Common myeloid progenitor, CD34-positive (primary cell): ENCODE measurements at regions not wholly inside any gene's neighbourhood (a gene's known extent, or its start where the extent isn't known, plus 50 kb on each side); places are given as distances from the start of the nearest gene placed in this dataset.

Source experiments
- CTCF ChIA-PET: fragments of 350-600 bp; sonication (Branson Sonifier 250); formaldehyde crosslinking; loops from one replicate; lab custom pipeline; 2021; ENCODE audit warnings: antibody characterized with exemption; lab: Charles Lee
- POLR2A ChIA-PET: fragments of 350-600 bp; sonication (Branson Sonifier 250); formaldehyde crosslinking; loops from one replicate; lab custom pipeline; 2021; ENCODE audit warnings: antibody characterized with exemption; lab: Charles Lee
- DNase-seq, 3 donors: peaks; one replicate each; pipeline versions ENCODE4 v3.0.0 to v3.0.0-alpha.2; 2013
- H3K27ac ChIP-seq, 2 experiments: 1 replicate in 1 of 2; 2 replicates in 1 of 2; pipeline ENCODE4 v1.7.0; 2013; ENCODE audit warnings: inconsistent platforms in 2 of 2, low read length in 2 of 2, mild to moderate bottlenecking in 2 of 2, low read depth in 1 of 2, moderate library complexity in 1 of 2; ENCODE audit not compliant: severe bottlenecking in 2 of 2, insufficient read depth in 1 of 2, poor library complexity in 1 of 2
- H3K27me3 ChIP-seq, 5 experiments: replicated peaks in 2 of 5; 1 replicate in 3 of 5; 2 replicates in 2 of 5; pipeline versions ENCODE4 v1.6.1 to v1.7.0; 2013; ENCODE audit warnings: low read length in 4 of 5, mild to moderate bottlenecking in 2 of 5, moderate library complexity in 2 of 5, inconsistent platforms in 1 of 5; ENCODE audit not compliant: insufficient read depth in 5 of 5, control insufficient read depth in 4 of 5
- H3K36me3 ChIP-seq, 4 experiments: 1 replicate in 2 of 4; 2 replicates in 2 of 4; pipeline versions ENCODE4 v1.6.1 to v1.7.0; 2013; ENCODE audit warnings: low read length in 3 of 4, control low read depth in 1 of 4, mild to moderate bottlenecking in 1 of 4; ENCODE audit not compliant: control insufficient read depth in 4 of 4, insufficient read depth in 4 of 4
- H3K4me1 ChIP-seq, 4 experiments: 1 replicate in 3 of 4; 2 replicates in 1 of 4; pipeline versions ENCODE4 v1.6.1 to v1.7.1; 2013; ENCODE audit warnings: low read length in 3 of 4, mild to moderate bottlenecking in 3 of 4, control low read depth in 1 of 4, inconsistent platforms in 1 of 4, moderate library complexity in 1 of 4; ENCODE audit not compliant: control insufficient read depth in 4 of 4, insufficient read depth in 4 of 4; ENCODE audit errors: control extremely low read depth in 1 of 4
- H3K4me3 ChIP-seq, 7 experiments: 1 replicate in 4 of 7; 2 replicates in 3 of 7; pipeline versions ENCODE4 v1.5.1 to v1.7.0; 2013; ENCODE audit warnings: mild to moderate bottlenecking in 7 of 7, low read length in 6 of 7, moderate library complexity in 6 of 7, inconsistent platforms in 2 of 7, low read depth in 2 of 7, control low read depth in 1 of 7; ENCODE audit not compliant: insufficient read depth in 4 of 7, control insufficient read depth in 1 of 7; ENCODE audit errors: extremely low read depth in 1 of 7
- H3K9me3 ChIP-seq, 5 experiments: 1 replicate in 4 of 5; 2 replicates in 1 of 5; pipeline versions ENCODE4 v1.6.1 to v1.7.1; 2013; ENCODE audit warnings: low read length in 4 of 5, mild to moderate bottlenecking in 2 of 5, inconsistent platforms in 1 of 5, low read depth in 1 of 5, moderate library complexity in 1 of 5; ENCODE audit not compliant: control insufficient read depth in 4 of 5, insufficient read depth in 2 of 5; ENCODE audit errors: control extremely low read depth in 1 of 5
- WGBS: methylation state at CpG from one replicate; pipeline ENCODE4 v1.1.5; 2013; ENCODE audit not compliant: insufficient coverage; 5-methylcytosine and 5-hydroxymethylcytosine counted together

DNA sequence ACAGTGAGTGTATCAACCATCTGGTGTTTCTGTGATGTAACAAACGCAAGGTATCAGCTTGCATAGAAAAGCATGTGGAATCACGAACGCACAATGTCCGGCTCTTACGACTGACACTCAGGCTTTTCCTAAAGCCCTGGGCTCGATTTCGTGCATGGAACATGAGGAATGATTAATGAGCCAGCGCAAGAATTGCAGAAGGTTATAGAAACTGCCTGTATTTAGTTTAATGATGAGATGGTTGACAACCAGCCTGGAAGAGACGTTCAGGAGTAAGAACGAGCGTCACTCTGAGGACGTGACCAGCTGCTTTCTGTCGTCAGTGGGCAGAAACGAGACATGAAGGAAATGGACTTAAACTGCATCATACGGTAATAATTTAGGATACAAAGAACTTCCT, 497.6 kb downstream of the IRX1 start:
- Histone ChIP-seq H3K4me1 (no peaks in the 10 kb centered on the region), H3K36me3 (no peaks in the 10 kb centered on the region), H3K9me3 (peaks cover 0 to 3% (median 0%) of the 10 kb centered on the region in 5 experiments), H3K27me3 (no peaks in the 10 kb centered on the region), H3K27ac (no peak overlapping the region), H3K4me3 (no peak overlapping the region)
- DNase-seq: no peak
- ChIA-PET POLR2A (no interaction called here), CTCF (no interaction called here)
- 97% methylated on average over 14 of the region's 15 CpGs for WGBS

DNA sequence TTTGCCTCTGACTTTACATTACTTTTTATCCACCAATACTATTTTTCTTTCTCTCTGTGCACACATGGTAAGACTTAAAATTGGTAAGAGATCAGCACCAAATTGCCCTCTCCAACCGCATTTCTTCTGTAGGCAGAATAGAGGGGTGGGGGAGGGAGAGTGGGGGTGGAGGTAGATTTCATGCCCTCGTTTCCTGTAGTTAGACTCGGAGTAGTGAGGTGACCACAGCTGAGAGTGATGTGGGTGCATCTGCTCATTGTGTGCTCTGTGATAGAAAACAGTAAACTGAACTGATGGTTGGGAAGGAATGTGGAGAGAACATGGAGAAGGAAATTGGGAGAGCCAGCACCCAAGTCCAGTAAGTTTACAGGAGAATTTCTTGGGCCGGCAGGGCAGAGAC, 498.3 kb downstream of the IRX1 start:
- no peaks in the 10 kb centered on the region for H3K27me3 ChIP-seq
- H3K9me3 ChIP-seq: peaks cover 0 to 2% (median 0%) of the 10 kb centered on the region in 5 experiments
- CTCF ChIA-PET: interaction anchor here (0.6 kb wide), 1 partner anchor 195 kb away, joined by 3 read pairs; no protein-coding TSS in a partner anchor
- WGBS: 87% methylated on average over 4 of the region's 4 CpGs
- no peak for DNase-seq
- POLR2A ChIA-PET: no interaction called here
- no peak overlapping the region for H3K4me3 ChIP-seq
- no peaks in the 10 kb centered on the region for H3K4me1 ChIP-seq
- no peak overlapping the region for H3K27ac ChIP-seq
- no peaks in the 10 kb centered on the region for H3K36me3 ChIP-seq

DNA sequence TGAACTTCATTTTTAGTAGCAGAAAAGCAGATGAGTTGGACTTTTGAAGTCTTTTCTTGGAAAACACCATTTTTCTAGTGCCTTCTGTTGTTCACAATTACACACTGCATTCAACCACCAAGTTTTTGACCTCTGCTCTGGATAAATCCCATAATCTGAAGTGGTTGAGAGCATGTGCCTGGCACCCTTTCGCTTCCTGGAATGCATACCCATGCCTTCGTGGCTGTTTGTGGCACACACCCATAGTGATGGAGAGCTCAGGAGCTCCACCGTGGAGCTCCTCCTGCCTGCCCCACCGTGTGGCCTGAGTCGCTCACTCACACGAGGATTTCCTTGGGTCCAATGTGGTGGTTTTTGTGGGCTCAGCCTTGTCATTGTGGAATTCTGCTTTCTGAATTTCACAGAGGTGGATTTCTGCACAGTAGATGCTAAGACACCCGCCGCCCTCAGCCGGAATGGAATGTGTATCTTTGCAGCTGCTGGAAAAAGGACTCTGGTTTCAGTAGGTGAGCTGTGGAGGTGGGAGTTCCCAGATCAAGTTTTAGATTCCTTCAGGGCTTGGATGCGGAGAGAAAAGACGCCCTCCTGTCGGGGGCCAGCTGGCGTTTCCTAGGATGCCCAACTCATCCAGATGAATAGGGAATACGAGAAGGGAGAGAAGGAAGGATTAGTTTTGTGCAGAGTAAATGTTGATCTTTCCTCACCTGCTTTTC, 500.4 kb downstream of the IRX1 start:
- CTCF ChIA-PET: no interaction called here
- H3K9me3 ChIP-seq: no peaks in the 10 kb centered on the region

DNA sequence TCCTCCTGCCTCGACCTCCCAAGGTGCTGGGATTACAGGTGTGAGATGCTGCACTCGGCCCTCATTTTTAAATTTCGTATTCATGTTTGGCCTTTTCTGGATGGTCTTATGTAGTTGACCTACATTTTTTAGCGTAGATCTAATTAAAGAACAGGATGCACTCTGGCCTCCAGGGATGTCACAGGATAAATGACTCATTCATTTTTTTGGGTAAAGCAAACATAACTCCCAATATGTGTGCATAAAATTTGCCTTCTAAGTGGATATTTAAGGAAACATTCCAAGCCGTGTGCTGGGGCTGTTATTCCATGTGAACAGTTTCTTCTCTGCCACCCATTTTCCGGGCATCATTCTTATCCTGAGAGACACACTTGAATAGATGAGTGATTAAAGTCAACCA, 501.6 kb downstream of the IRX1 start:
- POLR2A ChIA-PET: no interaction called here
- CTCF ChIA-PET: no interaction called here

More for the DNA sequence above, 500.4 kb downstream of the IRX1 start:
- no peaks in the 10 kb centered on the region for H3K27me3 ChIP-seq
- H3K4me3 ChIP-seq: no peak overlapping the region
- no peaks in the 10 kb centered on the region for H3K36me3 ChIP-seq
- H3K4me1 ChIP-seq: no peaks in the 10 kb centered on the region
- WGBS: 85% methylated on average over 11 of the region's 14 CpGs
- H3K27ac ChIP-seq: no peak overlapping the region
- DNase-seq: no peak
- POLR2A ChIA-PET: no interaction called here

DNA sequence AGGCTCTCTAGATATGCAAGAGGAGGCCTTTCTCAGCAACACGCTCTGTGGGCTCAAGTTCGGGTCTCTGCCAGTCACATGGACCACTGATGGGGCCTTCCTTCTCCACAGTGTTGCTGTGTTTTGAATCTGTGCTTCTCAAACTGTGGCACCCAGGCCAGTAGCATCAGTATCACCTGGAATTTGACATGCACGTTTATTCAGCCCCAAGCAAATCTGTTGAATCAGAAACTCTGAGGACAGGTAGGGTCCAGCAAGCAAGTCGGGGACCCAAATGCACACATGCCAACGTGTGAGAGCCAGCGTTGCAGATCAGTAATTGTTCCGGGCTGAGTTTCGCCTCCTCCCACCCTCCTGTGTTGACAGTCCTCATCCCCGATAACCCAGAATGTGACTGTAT, 502.6 kb downstream of the IRX1 start:
- WGBS: 97% methylated on average over 6 of the region's 9 CpGs
- ChIA-PET POLR2A (no interaction called here), CTCF (no interaction called here)
- no peaks in the 10 kb centered on the region for H3K4me1 ChIP-seq
- no peaks in the 10 kb centered on the region for H3K9me3 ChIP-seq
- no peak for DNase-seq
- H3K4me3 ChIP-seq: no peak overlapping the region
- H3K36me3 ChIP-seq: no peaks in the 10 kb centered on the region
- no peak overlapping the region for H3K27ac ChIP-seq
- H3K27me3 ChIP-seq: no peaks in the 10 kb centered on the region

More for the DNA sequence above, 501.6 kb downstream of the IRX1 start:
- Histone ChIP-seq H3K27ac (no peak overlapping the region), H3K4me3 (no peak overlapping the region), H3K4me1 (no peaks in the 10 kb centered on the region), H3K27me3 (no peaks in the 10 kb centered on the region), H3K9me3 (no peaks in the 10 kb centered on the region), H3K36me3 (no peaks in the 10 kb centered on the region)
- no peak for DNase-seq
- WGBS: 92% methylated on average over 2 of the region's 6 CpGs

DNA sequence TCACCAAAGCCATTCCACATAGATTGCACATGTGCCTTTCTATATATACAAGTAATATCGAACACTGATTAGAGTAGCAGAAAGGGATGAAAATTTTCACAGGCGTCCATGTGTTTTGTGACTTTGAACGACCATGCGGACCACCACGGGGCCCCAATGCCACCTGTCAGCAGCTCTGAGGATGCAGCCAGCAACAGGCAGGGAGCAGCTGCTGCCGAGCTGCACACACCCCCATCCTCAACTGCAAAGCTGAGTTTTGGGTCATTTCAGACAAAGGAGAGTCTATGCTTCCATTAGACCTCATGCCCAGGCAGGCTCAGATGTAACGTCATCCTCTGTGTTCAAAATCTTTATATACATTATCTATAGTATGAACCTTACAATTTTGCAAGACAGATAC, 503.8 kb downstream of the IRX1 start:
- Histone ChIP-seq H3K27me3 (no peaks in the 10 kb centered on the region), H3K27ac (no peak overlapping the region), H3K4me1 (no peaks in the 10 kb centered on the region), H3K9me3 (no peaks in the 10 kb centered on the region), H3K4me3 (no peak overlapping the region), H3K36me3 (no peaks in the 10 kb centered on the region)
- DNase-seq: no peak
- ChIA-PET CTCF (interaction anchor here (1.6 kb wide), 1 partner anchor 23 kb away, joined by 3 read pairs; no protein-coding TSS in a partner anchor), POLR2A (no interaction called here)
- 78% methylated on average over 5 of the region's 7 CpGs for WGBS

DNA sequence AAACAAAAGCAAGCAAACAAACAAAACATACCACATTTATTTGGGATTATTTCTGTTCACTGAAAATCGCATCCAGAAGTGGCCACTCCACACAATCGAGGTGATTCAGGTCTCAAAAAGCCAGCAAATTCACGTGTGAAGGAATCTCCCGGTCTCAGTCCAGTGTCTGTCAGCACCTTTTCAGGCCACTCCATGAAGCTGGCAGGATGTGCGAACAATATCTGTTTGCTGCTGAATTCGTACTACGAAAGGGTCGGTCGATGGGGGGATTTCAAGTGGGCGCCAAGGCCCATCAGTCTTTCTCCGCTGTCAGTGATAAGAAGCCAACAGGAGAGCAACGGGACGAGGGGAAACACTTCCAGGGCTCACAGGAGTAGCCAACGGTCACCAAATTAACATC, 505.1 kb downstream of the IRX1 start:
- CTCF ChIA-PET: no interaction called here
- H3K36me3 ChIP-seq: no peaks in the 10 kb centered on the region
- WGBS: 86% methylated on average over 13 of the region's 14 CpGs
- H3K27ac ChIP-seq: no peak overlapping the region
- H3K4me1 ChIP-seq: peaks cover 0 to 8% (median 0%) of the 10 kb centered on the region in 4 experiments
- DNase-seq: no peak
- POLR2A ChIA-PET: no interaction called here
- no peaks in the 10 kb centered on the region for H3K27me3 ChIP-seq
- no peak overlapping the region for H3K4me3 ChIP-seq
- H3K9me3 ChIP-seq: no peaks in the 10 kb centered on the region
